SJSA1 (cell line): ENCODE measurements at regions not wholly inside any gene's neighbourhood (a gene's known extent, or its start where the extent isn't known, plus 50 kb on each side); places are given as distances from the start of the nearest gene placed in this dataset.

Experiments
- DNase-seq, 2 experiments: peaks; one replicate each; pipeline ENCODE4 v3.0.0-alpha.2; 2015 to 2020; ENCODE audit warnings: low spot score in 2 of 2, low read depth in 1 of 2
- H3K27ac ChIP-seq: fragments of 250-450 bp; sonication (Bioruptor Pico); 2 replicates; pipeline ENCODE4 v1.5.1; 2020; ENCODE audit warnings: mild to moderate bottlenecking, moderate library complexity
- H3K27me3 ChIP-seq: fragments of 250-450 bp; sonication (Bioruptor Pico); replicated peaks from 2 replicates; pipeline ENCODE4 v1.5.1; 2020; ENCODE audit warnings: mild to moderate bottlenecking, moderate library complexity
- H3K36me3 ChIP-seq: fragments of 250-450 bp; sonication (Bioruptor Pico); 2 replicates; pipeline ENCODE4 v1.5.1; 2020; ENCODE audit warnings: mild to moderate bottlenecking
- H3K4me1 ChIP-seq: fragments of 250-450 bp; sonication (Bioruptor Pico); replicated peaks from 2 replicates; pipeline ENCODE4 v1.6.1; 2021; ENCODE audit warnings: mild to moderate bottlenecking
- H3K4me3 ChIP-seq: fragments of 250-450 bp; sonication (Bioruptor Pico); 2 replicates; pipeline ENCODE4 v1.5.1; 2020; ENCODE audit warnings: mild to moderate bottlenecking
- H3K9me3 ChIP-seq: fragments of 250-450 bp; sonication (Bioruptor Pico); replicated peaks from 2 replicates; pipeline ENCODE4 v1.5.1; 2020; ENCODE audit warnings: mild to moderate bottlenecking

- no peaks in the 10 kb centered on the region for H3K4me1 ChIP-seq
- no peaks in the 10 kb centered on the region; the same call in 1 of the 2 replicates for H3K9me3 ChIP-seq
- no peak overlapping the region for H3K4me3 ChIP-seq
- DNase-seq, result no peak
- H3K27ac ChIP-seq, result no peak overlapping the region
- no peaks in the 10 kb centered on the region for H3K36me3 ChIP-seq
- H3K27me3 ChIP-seq, result no peaks in the 10 kb centered on the region
Observed at GRCh38 chr16:52386694-52387093, 160.2 kb downstream of the TOX3 start.

DNA sequence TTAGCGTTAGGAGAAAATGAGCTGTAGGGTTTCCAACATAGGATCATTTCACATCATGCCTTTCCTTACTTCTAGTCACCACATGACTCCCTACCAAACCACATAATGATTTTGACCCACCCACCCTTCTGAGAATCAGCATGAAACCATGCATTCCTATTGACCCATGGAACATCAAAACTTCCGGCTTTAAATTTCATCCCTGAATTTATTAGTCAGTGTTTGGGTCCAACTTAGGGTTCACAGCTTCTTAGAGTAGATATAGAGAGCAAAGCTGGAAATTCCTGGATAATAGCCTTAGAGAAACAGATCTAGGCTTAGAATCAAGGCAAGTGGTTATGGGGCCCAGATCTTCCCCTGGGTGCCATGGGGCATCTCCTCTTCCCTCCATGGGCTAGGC is 162.6 kb downstream of the TOX3 start:
- H3K4me1 ChIP-seq, result no peaks in the 10 kb centered on the region
- H3K27ac ChIP-seq, result no peak overlapping the region
- no peak overlapping the region for H3K4me3 ChIP-seq
- no peaks in the 10 kb centered on the region for H3K36me3 ChIP-seq
- no peak for DNase-seq
- H3K9me3 ChIP-seq, result no peaks in the 10 kb centered on the region; the same call in 1 of the 2 replicates
- H3K27me3 ChIP-seq, result no peaks in the 10 kb centered on the region

DNA sequence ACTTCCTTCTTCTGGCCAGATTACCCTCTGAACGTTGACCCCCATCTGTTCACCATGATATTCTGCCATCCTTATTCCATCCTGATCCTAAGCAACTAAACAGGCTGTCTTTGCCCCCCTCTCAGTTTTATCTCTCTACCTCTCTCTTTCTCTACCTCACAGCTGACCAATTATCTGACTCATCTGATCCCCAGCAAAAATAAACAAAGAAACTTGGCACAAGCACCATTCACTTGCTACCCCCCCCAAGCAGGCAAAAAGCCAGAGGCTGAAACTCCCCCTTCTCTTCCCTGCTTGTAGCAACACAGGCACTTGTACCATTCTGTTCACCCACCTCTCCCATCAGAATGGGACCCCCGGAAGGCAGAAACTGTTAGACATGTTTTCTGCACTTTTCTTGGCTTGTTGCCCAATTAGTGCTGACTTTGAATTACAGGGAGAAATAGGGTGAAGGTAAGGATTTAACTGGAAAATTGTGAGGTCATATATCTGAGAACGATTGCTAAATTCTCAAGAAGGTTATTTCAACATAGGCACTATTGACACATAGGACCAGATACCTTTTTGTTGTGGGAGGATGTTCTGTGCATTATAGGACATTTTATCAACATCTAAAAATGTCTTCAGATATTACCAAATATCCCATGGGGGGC is 163.2 kb downstream of the TOX3 start:
- Histone ChIP-seq H3K27ac (no peak overlapping the region), H3K4me3 (no peak overlapping the region), H3K4me1 (no peaks in the 10 kb centered on the region), H3K27me3 (no peaks in the 10 kb centered on the region), H3K36me3 (no peaks in the 10 kb centered on the region), H3K9me3 (no peaks in the 10 kb centered on the region; the same call in 1 of the 2 replicates)
- no peak for DNase-seq

DNA sequence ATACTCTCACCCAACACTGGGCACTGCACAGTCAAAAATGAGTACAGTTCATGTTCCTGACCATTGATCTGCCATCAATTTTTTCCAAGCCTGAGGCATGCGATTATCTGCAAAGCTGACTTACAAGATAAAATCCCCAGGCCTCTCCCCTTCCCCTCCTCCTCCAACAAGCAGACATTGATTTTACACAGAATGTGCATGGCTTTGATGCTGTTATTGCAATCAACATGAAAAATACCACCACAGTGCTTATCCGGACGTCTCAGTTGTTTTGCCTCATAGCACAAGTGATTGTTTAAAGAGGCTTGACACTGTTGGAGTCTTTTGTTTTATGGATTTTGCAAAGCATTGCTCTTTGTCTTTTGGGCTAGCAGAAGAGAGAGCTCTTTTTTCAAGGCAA is 163.8 kb downstream of the TOX3 start:
- Histone ChIP-seq H3K36me3 (no peaks in the 10 kb centered on the region), H3K4me3 (no peak overlapping the region), H3K9me3 (no peaks in the 10 kb centered on the region; the same call in 1 of the 2 replicates), H3K27ac (no peak overlapping the region), H3K4me1 (no peaks in the 10 kb centered on the region), H3K27me3 (no peaks in the 10 kb centered on the region)
- DNase-seq, result no peak

GRCh38 chr16:52379551-52379950 is 167.4 kb downstream of the TOX3 start:
- H3K9me3 ChIP-seq, result peaks cover 3% of the 10 kb centered on the region; the same call in 1 of the 2 replicates
- H3K36me3 ChIP-seq, result no peaks in the 10 kb centered on the region
- no peaks in the 10 kb centered on the region for H3K4me1 ChIP-seq
- no peak overlapping the region for H3K4me3 ChIP-seq
- DNase-seq, result no peak
- H3K27me3 ChIP-seq, result no peaks in the 10 kb centered on the region
- no peak overlapping the region for H3K27ac ChIP-seq

GRCh38 chr16:52376676-52377280 is 170.2 kb downstream of the TOX3 start:
- no peak overlapping the region for H3K4me3 ChIP-seq
- no peaks in the 10 kb centered on the region for H3K27me3 ChIP-seq
- no peak overlapping the region for H3K27ac ChIP-seq
- no peaks in the 10 kb centered on the region for H3K4me1 ChIP-seq
- no peaks in the 10 kb centered on the region for H3K36me3 ChIP-seq
- H3K9me3 ChIP-seq, result peaks cover 3% of the 10 kb centered on the region; the same call in 1 of the 2 replicates
- DNase-seq, result no peak

DNA sequence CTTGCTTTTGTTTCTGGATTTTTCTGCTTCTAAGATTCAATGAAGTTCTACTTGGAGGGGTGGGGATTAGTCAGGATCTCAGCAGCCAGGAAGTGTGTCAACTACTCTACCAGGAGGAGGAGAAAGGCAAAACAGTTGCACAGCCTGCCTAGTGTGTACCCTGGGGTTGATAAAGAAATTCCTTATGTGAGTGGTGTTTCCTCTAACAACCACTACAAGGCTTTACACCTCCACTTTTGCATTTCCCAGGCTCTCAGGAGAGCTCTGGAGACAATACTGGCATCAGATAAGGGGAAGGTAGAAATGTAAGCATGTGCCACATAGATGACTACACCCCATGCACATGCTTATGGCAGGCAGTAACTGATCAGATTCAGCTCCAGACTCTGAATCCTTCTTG is 174.6 kb downstream of the TOX3 start:
- DNase-seq, result no peak
- H3K4me1 ChIP-seq, result no peaks in the 10 kb centered on the region
- no peak overlapping the region for H3K4me3 ChIP-seq
- no peak overlapping the region for H3K27ac ChIP-seq
- H3K36me3 ChIP-seq, result no peaks in the 10 kb centered on the region
- no peaks in the 10 kb centered on the region for H3K27me3 ChIP-seq
- H3K9me3 ChIP-seq, result 0 out of 2 replicates have a peak, but pooled peaks cover 3% of the 10 kb centered on the region

DNA sequence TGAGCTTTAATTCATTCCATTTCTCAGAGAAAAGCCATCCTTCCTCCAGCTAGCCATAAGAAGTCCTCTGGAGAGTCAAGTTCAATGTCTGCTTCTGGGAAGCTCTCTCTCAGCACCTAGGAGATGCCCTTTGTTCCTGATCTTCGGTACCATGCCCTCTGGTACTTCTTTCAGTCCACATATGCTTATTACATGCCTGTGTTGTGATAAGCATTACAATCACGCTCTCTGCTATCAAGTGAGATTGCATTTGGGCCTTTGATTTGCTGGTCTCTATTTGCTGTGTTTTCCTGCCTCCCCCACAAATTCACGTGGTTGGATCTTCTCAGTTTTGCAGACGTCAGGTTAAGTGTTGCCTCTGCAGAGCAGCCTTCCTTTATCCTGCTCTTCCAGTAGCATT is 178.1 kb downstream of the TOX3 start:
- DNase-seq, result no peak
- H3K27ac ChIP-seq, result no peak overlapping the region
- no peaks in the 10 kb centered on the region for H3K27me3 ChIP-seq
- H3K4me3 ChIP-seq, result no peak overlapping the region
- H3K9me3 ChIP-seq, result no peaks in the 10 kb centered on the region
- no peaks in the 10 kb centered on the region for H3K4me1 ChIP-seq
- H3K36me3 ChIP-seq, result no peaks in the 10 kb centered on the region

GRCh38 chr16:52367821-52368220 is 179.1 kb downstream of the TOX3 start:
- H3K4me1 ChIP-seq, result no peaks in the 10 kb centered on the region
- H3K36me3 ChIP-seq, result no peaks in the 10 kb centered on the region
- no peaks in the 10 kb centered on the region for H3K27me3 ChIP-seq
- H3K27ac ChIP-seq, result no peak overlapping the region
- no peak for DNase-seq
- no peak overlapping the region for H3K4me3 ChIP-seq
- no peaks in the 10 kb centered on the region for H3K9me3 ChIP-seq

DNA sequence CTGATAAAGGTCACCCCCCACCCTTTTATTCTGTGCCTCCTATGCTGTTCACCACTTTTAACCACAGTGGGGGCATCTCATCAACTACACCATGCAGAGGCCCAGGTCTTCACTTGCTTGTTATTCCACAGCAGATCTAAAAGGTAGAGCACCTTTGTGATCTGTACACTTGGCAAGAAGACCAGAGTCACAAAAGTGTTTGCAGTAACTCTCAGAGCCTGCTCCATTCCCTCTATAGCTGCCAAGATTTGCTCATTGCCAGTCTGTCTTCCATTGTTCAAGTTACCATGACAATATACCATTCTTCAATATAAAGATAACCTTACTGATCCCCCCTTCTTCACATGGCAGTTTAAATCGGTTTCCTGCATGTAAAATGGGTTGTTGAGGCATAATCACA is 180.0 kb downstream of the TOX3 start:
- Histone ChIP-seq H3K36me3 (no peaks in the 10 kb centered on the region), H3K4me1 (no peaks in the 10 kb centered on the region), H3K27me3 (no peaks in the 10 kb centered on the region), H3K4me3 (no peak overlapping the region), H3K27ac (no peak overlapping the region), H3K9me3 (no peaks in the 10 kb centered on the region)
- no peak for DNase-seq

DNA sequence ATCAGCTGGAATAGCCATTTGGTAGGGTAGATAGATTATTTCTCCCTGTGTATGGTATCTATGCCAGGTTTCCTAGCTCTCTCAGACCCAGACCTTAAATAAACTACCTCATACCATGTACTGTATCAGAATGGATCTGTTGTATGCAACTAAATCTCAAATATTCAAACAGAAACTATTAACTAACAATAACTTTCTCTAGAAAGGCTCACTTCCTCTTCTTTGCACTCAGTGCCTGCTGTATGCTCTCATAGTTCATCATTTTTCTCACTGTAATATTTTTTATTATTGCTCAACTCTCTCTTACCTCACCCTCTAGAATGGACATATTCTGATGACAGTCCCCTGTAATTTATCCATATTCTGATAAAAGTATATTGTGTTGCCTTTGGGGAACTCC is 182.4 kb downstream of the TOX3 start:
- Histone ChIP-seq H3K9me3 (no peaks in the 10 kb centered on the region; the same call in 1 of the 2 replicates), H3K27me3 (no peaks in the 10 kb centered on the region), H3K4me1 (no peaks in the 10 kb centered on the region), H3K4me3 (no peak overlapping the region), H3K27ac (no peak overlapping the region), H3K36me3 (no peaks in the 10 kb centered on the region)
- no peak for DNase-seq

DNA sequence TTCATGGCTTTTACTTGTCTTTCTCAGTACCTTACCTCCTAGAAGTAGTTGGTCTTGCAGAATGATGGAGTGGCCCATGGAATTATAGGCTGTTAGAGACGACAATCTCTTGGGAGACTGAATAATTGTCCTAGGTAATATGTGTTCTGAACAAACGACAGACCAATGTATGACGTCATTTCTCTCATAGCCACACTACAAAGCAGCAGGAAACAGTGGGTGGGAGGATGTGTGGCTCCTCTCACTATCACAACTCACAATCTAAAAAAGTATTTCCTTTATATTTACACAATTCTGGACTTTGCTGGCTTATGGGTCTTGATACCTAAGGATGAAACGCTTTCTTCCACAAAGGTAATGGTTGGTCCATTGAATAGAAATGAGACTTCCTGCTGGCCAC is 183.9 kb downstream of the TOX3 start:
- no peak overlapping the region for H3K4me3 ChIP-seq
- H3K27me3 ChIP-seq, result no peaks in the 10 kb centered on the region
- no peaks in the 10 kb centered on the region for H3K36me3 ChIP-seq
- no peaks in the 10 kb centered on the region; the same call in 1 of the 2 replicates for H3K9me3 ChIP-seq
- no peaks in the 10 kb centered on the region for H3K4me1 ChIP-seq
- H3K27ac ChIP-seq, result no peak overlapping the region
- DNase-seq, result no peak

DNA sequence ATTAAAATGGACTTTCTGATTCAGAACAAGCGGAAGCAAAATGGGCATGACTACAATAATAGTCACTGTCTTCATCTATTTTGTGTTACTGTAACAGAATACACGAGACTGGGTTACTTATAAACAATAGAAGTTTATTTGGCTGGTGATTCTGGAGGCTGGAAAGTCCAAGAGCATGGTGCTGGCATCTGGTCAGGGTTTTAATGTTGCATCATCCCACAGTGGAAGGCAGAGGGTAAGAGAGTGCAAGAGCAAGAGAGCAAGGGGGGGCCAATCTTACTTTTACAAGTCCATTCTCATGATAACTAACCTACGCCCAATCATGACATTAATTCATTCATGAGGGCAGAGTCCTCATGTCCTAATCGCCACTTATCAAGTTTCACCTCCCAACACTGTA is 189.2 kb downstream of the TOX3 start:
- Histone ChIP-seq H3K27ac (no peak overlapping the region), H3K4me3 (no peak overlapping the region), H3K4me1 (no peaks in the 10 kb centered on the region), H3K36me3 (no peaks in the 10 kb centered on the region), H3K27me3 (no peaks in the 10 kb centered on the region), H3K9me3 (no peaks in the 10 kb centered on the region; the same call in 1 of the 2 replicates)
- no peak for DNase-seq

DNA sequence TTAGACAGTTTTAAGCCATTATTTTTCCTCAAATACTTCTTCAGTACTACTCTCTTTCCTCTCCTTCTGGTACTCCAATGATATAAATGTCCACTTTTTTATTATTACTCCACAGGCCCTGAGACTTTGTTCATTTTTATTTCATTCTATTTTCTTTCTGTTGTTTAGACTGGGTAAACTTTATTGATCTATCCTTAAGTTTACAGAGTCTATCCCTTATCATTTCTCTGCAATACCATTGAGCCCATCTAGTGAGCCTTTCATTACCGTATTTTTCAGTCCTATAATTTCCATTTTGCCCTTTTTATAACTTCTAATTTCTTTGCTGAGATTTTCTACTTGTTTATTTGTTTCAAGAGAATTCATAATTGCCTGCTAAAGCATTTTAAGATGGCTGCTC is 193.7 kb downstream of the TOX3 start:
- H3K27me3 ChIP-seq, result no peaks in the 10 kb centered on the region
- H3K4me3 ChIP-seq, result no peak overlapping the region
- H3K27ac ChIP-seq, result no peak overlapping the region
- no peaks in the 10 kb centered on the region for H3K36me3 ChIP-seq
- DNase-seq, result no peak
- H3K9me3 ChIP-seq, result no peaks in the 10 kb centered on the region
- H3K4me1 ChIP-seq, result no peaks in the 10 kb centered on the region

DNA sequence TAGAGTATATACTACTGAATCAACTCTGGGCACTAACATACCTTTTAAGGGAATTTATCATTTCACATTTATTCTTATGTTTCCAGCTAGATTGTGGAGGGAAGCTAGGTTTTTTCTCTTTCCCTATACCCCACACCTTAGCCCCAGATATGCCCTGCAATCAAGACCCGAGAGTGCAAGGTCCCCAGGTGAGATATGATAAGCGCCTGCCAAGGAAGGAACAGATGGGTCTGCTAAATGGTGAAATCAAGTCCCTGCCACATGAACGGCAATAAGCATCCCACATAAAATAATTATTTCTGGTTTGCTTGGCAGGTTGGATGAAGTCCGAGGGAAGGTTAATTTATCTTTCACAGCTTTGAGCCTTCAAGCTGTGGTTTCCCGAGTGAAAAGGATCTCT is 195.5 kb downstream of the TOX3 start:
- Histone ChIP-seq H3K36me3 (no peaks in the 10 kb centered on the region), H3K9me3 (no peaks in the 10 kb centered on the region), H3K4me1 (no peaks in the 10 kb centered on the region), H3K27ac (no peak overlapping the region), H3K4me3 (no peak overlapping the region), H3K27me3 (no peaks in the 10 kb centered on the region)
- no peak for DNase-seq
